ENCODE measurements at regions not wholly inside any gene's neighbourhood (a gene's known extent, or its start where the extent isn't known, plus 50 kb on each side); places are given as distances from the start of the nearest gene placed in this dataset.

GRCh38 chr16:8251298-8251697 lies 339.0 kb downstream of the TMEM114 start:
- Mint-ChIP-seq H3K27ac (ENCODE audit: unreplicated experiment) (no peak overlapping the region), H3K4me1 (no peaks in the 10 kb centered on the region), H3K4me3 (no peak overlapping the region), H3K27me3 (ENCODE audit: low read depth) (peaks cover 18% of the 10 kb centered on the region), H3K9me3 (no peaks in the 10 kb centered on the region), H3K36me3 (ENCODE audit: low read depth) (no peaks in the 10 kb centered on the region)
- DNase-seq (ENCODE audit: low read depth, low spot score), result no peak
- no peak for TF ChIP-seq CTCF (conservative IDR thresholded peaks at IDR 0.05)

- H3K27ac Mint-ChIP-seq (ENCODE audit: unreplicated experiment), result no peak overlapping the region
- no peak for DNase-seq (ENCODE audit: low read depth, low spot score)
- peaks cover 16% of the 10 kb centered on the region for H3K27me3 Mint-ChIP-seq (ENCODE audit: low read depth)
- H3K36me3 Mint-ChIP-seq (ENCODE audit: low read depth), result no peaks in the 10 kb centered on the region
- no peaks in the 10 kb centered on the region for H3K4me1 Mint-ChIP-seq
- no peak for TF ChIP-seq CTCF (conservative IDR thresholded peaks at IDR 0.05)
- H3K9me3 Mint-ChIP-seq, result no peaks in the 10 kb centered on the region
- no peak overlapping the region for H3K4me3 Mint-ChIP-seq
Measured at GRCh38 chr16:8247993-8248392, 342.3 kb downstream of the TMEM114 start.

- Mint-ChIP-seq H3K9me3 (no peaks in the 10 kb centered on the region), H3K36me3 (ENCODE audit: low read depth) (no peaks in the 10 kb centered on the region), H3K27ac (ENCODE audit: unreplicated experiment) (no peak overlapping the region), H3K27me3 (ENCODE audit: low read depth) (peaks cover 12% of the 10 kb centered on the region), H3K4me3 (no peak overlapping the region), H3K4me1 (no peaks in the 10 kb centered on the region)
- no peak for TF ChIP-seq CTCF (conservative IDR thresholded peaks at IDR 0.05)
- DNase-seq (ENCODE audit: low read depth, low spot score), result no peak
Measured at GRCh38 chr16:8243981-8244380, 346.3 kb downstream of the TMEM114 start.

GRCh38 chr16:8241408-8241807 lies 348.9 kb downstream of the TMEM114 start:
- Mint-ChIP-seq H3K36me3 (ENCODE audit: low read depth) (no peaks in the 10 kb centered on the region), H3K4me3 (no peak overlapping the region), H3K27ac (ENCODE audit: unreplicated experiment) (peak overlapping the region; percentile 60), H3K4me1 (no peaks in the 10 kb centered on the region), H3K27me3 (ENCODE audit: low read depth) (peaks cover 20% of the 10 kb centered on the region), H3K9me3 (peaks cover 6% of the 10 kb centered on the region)
- no peak for DNase-seq (ENCODE audit: low read depth, low spot score)
- no peak for TF ChIP-seq CTCF (conservative IDR thresholded peaks at IDR 0.05)

- H3K27me3 Mint-ChIP-seq (ENCODE audit: low read depth), result peaks cover 20% of the 10 kb centered on the region
Measured at GRCh38 chr16:8239443-8239842, 350.9 kb downstream of the TMEM114 start.

More at GRCh38 chr16:8239443-8239842, 350.9 kb downstream of the TMEM114 start:
- DNase-seq (ENCODE audit: low read depth, low spot score), result no peak
- TF ChIP-seq CTCF (conservative IDR thresholded peaks at IDR 0.05), result no peak
- Mint-ChIP-seq H3K4me3 (no peak overlapping the region), H3K27ac (ENCODE audit: unreplicated experiment) (no peak overlapping the region), H3K36me3 (ENCODE audit: low read depth) (no peaks in the 10 kb centered on the region), H3K4me1 (no peaks in the 10 kb centered on the region), H3K9me3 (peaks cover 6% of the 10 kb centered on the region)

Data from neural crest cell (in vitro differentiated cells).